Activated naive CD4-positive, alpha-beta T cell treated with anti-CD3 and anti-CD28 coated beads, Interleukin-2, amount 50 U/mL, for 72 hours (primary cell): ENCODE measurements at regions not wholly inside any gene's neighbourhood (a gene's known extent, or its start where the extent isn't known, plus 50 kb on each side); places are given as distances from the start of the nearest gene placed in this dataset.
A peak's percentile ranks its signal among the peaks of the same experiment; 100 is the strongest.

Experiments
- ATAC-seq, 2 donors: fragments of 150-1000 bp; cut with Tn5 transposase; 2 replicates each; pipeline ENCODE4 v1.10.0; 2021; ENCODE audit warnings: mild to moderate bottlenecking in 2 of 2, moderate library complexity in 2 of 2
- DNase-seq, 2 donors: peaks; one replicate each; pipeline ENCODE4 v3.0.0; 2021 to 2022; ENCODE audit warnings: low spot score in 2 of 2
- H3K27ac Mint-ChIP-seq, 2 donors: one replicate each; pipeline ENCODE4 v1.8.0; 2022; ENCODE audit warnings: mild to moderate bottlenecking in 2 of 2, mixed read lengths in 2 of 2
- H3K36me3 Mint-ChIP-seq, 2 donors: one replicate each; pipeline ENCODE4 v1.8.0; 2022; ENCODE audit warnings: mixed read lengths in 2 of 2
- H3K9me3 Mint-ChIP-seq, 2 donors: one replicate each; pipeline ENCODE4 v1.8.0; 2022; ENCODE audit warnings: mixed read lengths in 2 of 2

GRCh38 chr17:33516645-33517044 lies 223.6 kb upstream of the ASIC2 start:
- ATAC-seq = no peak
- H3K9me3 Mint-ChIP-seq = no peaks in the 10 kb centered on the region

GRCh38 chr17:33517746-33518145 lies 224.7 kb upstream of the ASIC2 start:
- no peaks in the 10 kb centered on the region for H3K36me3 Mint-ChIP-seq
- no peaks in the 10 kb centered on the region for H3K9me3 Mint-ChIP-seq
- no peak for ATAC-seq
- no peak overlapping the region for H3K27ac Mint-ChIP-seq
- DNase-seq = no peak

More at GRCh38 chr17:33516645-33517044, 223.6 kb upstream of the ASIC2 start:
- Mint-ChIP-seq H3K27ac (no peak overlapping the region), H3K36me3 (no peaks in the 10 kb centered on the region)
- DNase-seq = no peak

- H3K9me3 Mint-ChIP-seq = no peaks in the 10 kb centered on the region
- DNase-seq = no peak
- no peaks in the 10 kb centered on the region for H3K36me3 Mint-ChIP-seq
- H3K27ac Mint-ChIP-seq = no peak overlapping the region
- ATAC-seq = no peak
Measured at GRCh38 chr17:33519692-33520091, 226.6 kb upstream of the ASIC2 start.

DNA sequence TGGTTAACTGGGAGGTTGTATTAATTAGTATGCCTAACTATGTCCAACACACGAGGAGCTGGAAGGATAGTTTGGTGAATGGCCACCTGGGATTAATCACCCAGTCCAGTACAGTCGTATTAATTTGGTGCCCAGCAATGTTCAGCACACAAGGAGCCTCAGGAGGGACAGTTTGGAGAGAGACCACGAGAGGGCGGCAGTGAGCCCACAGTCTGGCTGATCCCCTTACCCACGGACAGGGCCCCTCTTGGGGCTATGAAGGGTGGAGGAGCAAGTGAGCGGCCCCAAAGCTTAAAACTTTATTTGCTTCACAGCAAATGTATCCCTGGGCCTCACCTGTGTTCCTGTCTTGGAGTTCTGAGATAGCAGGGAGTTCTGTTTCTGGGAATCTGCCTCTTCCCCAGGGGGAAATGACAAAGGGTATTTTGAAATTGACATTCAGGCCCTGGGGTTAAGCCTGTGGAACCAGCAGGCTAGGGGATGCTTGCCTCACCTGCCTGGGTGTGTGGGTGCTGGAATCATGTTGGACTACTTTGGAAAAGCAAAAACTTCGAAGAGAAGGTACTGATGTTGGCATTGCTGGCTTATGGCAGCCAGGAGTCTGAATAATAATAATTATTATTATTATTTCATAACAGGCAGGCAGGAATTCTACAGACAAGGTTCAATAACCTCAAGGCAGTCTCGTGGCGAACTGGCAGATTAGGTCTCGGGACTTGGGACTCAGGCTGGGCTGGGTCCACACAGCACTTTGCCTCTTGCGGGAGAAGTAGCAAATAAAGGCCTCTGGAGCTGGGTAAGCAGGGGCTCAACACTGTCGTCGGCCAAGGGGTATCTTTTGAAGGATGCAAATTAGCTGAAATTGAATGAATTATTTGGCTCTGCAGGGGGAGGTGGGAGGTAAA lies 227.6 kb upstream of the ASIC2 start:
- ATAC-seq = peak; percentile 36 to 55
- no peak overlapping the region for H3K27ac Mint-ChIP-seq
- H3K9me3 Mint-ChIP-seq = no peaks in the 10 kb centered on the region
- no peaks in the 10 kb centered on the region for H3K36me3 Mint-ChIP-seq
- DNase-seq = peak in 1 of 2 donors; percentile 60

DNA sequence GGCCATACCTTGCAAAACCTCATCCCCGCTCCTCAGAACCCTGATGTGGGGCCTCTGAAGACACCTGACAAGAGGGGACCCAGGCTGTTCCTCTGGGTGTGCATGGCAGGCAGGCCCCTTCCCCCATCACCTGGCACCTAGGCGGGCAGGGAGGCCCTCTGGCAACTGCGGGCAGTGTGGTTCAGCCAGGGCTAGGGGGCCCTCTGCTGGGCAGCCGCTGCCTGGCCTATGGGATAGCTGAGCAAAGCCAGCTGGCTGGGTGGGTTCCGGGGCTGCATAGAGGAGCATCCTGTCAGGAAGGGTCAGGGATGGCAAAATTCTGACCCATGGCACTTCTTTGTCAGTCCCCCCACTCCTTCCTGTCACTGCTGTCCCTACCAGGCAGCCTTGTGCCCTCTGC lies 228.7 kb upstream of the ASIC2 start:
- Mint-ChIP-seq H3K9me3 (no peaks in the 10 kb centered on the region), H3K27ac (no peak overlapping the region), H3K36me3 (no peaks in the 10 kb centered on the region)
- ATAC-seq (no peak), DNase-seq (no peak)

DNA sequence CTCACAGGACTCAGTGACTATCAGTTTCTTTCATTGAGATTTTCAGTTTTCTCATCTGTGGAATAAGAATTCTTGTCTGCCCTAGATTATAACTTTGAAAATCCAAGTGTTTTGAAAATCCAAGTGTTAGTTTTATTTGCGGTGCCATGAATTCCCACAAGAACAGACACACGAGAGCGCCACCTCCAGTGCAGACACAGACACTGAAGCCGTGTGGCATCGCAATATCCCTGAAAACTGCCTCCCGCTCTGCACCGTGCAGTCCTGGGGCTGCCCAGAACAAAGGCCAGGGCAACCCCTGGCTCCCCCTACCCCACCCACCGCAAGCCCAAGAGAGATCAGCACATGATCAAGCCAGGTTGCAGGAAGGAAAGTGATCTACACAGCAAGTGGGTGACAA lies 229.5 kb upstream of the ASIC2 start:
- no peaks in the 10 kb centered on the region for H3K36me3 Mint-ChIP-seq
- peaks cover 0 to 3% of the 10 kb centered on the region in 2 donors for H3K9me3 Mint-ChIP-seq
- no peak for DNase-seq
- H3K27ac Mint-ChIP-seq = no peak overlapping the region
- ATAC-seq = no peak

DNA sequence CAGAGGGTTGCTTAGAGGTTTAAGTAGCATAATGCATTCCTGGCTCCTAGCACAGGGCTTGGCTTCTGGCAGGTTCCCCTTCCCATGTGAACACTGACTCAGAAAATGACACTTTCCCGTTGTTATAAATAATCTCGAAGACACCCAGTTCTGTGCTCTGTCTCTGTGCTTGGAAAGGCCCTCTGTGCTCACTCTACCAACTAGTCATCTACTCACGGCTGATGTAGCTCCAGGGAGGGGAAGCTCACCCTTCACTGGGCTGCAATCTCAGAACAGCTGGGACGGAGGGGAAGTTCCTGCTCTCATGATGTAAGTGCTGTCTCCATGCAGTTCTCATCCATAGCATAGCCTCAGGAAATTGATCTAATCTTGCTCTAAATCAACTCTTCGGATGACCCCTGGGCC lies 230.5 kb upstream of the ASIC2 start:
- no peak for ATAC-seq
- Mint-ChIP-seq H3K36me3 (no peaks in the 10 kb centered on the region), H3K27ac (no peak overlapping the region), H3K9me3 (peaks cover 0 to 4% of the 10 kb centered on the region in 2 donors)
- DNase-seq = no peak

- Mint-ChIP-seq H3K36me3 (no peaks in the 10 kb centered on the region), H3K9me3 (peaks cover 0 to 7% of the 10 kb centered on the region in 2 donors), H3K27ac (no peak overlapping the region)
- DNase-seq = no peak
- ATAC-seq = no peak
Measured at GRCh38 chr17:33525186-33525585, 232.1 kb upstream of the ASIC2 start.

DNA sequence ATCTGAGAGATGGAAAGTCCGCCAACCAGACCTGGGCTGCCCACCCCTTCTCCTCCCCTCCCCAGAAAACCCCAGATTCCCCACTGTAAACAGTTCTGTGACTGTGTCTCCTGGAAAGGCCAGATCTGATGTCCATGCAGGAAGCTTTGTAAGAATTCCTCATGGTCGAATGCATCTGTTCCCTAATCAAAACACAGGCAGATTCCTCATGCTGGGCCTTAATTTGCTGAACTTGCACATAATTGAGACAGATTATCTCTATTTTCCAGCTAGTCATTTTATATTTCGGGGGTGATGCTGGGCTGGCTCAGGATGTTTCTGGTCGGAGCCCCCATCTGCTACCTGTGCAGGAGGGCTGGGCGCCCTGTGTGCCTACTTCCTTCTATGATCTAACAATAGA lies 233.6 kb upstream of the ASIC2 start:
- Mint-ChIP-seq H3K9me3 (peaks cover 0 to 7% of the 10 kb centered on the region in 2 donors), H3K27ac (no peak overlapping the region), H3K36me3 (no peaks in the 10 kb centered on the region)
- ATAC-seq = no peak
- no peak for DNase-seq

DNA sequence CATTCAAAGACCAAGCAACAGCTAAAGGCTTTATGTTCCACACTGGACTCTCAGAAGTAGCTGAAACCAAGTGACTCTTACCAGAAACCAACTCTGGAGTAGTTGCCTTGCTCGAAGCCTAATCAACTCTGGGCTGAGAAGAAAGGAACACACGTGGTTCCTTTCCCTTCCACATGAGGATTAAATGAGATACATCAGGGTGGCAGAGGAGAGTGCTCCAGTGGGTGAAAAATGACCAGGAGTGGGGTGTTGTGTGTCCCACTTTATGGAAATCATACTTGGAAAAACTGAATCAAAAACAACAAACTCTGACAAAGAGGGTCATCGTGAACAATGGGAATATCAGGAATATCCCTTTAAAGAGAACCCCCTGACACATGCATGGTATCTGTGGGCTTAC lies 234.2 kb upstream of the ASIC2 start:
- ATAC-seq = no peak
- Mint-ChIP-seq H3K9me3 (peaks cover 0 to 7% of the 10 kb centered on the region in 2 donors), H3K27ac (no peak overlapping the region), H3K36me3 (no peaks in the 10 kb centered on the region)
- DNase-seq = no peak

GRCh38 chr17:33528846-33529245 lies 235.8 kb upstream of the ASIC2 start:
- Mint-ChIP-seq H3K27ac (no peak overlapping the region), H3K9me3 (peaks cover 0 to 7% of the 10 kb centered on the region in 2 donors), H3K36me3 (no peaks in the 10 kb centered on the region)
- DNase-seq = no peak
- ATAC-seq = no peak

GRCh38 chr17:33529816-33530215 lies 236.7 kb upstream of the ASIC2 start:
- no peak overlapping the region for H3K27ac Mint-ChIP-seq
- no peaks in the 10 kb centered on the region for H3K36me3 Mint-ChIP-seq
- no peak for DNase-seq
- peaks cover 0 to 7% of the 10 kb centered on the region in 2 donors for H3K9me3 Mint-ChIP-seq
- no peak for ATAC-seq

GRCh38 chr17:33531311-33531710 lies 238.2 kb upstream of the ASIC2 start:
- Mint-ChIP-seq H3K27ac (no peak overlapping the region), H3K9me3 (peaks cover 0 to 7% of the 10 kb centered on the region in 2 donors), H3K36me3 (no peaks in the 10 kb centered on the region)
- no peak for DNase-seq
- ATAC-seq = no peak

GRCh38 chr17:33534087-33534486 lies 241.0 kb upstream of the ASIC2 start:
- Mint-ChIP-seq H3K36me3 (no peaks in the 10 kb centered on the region), H3K27ac (no peak overlapping the region), H3K9me3 (peaks cover 0 to under 1% of the 10 kb centered on the region in 2 donors)
- DNase-seq (no peak), ATAC-seq (no peak)

- no peaks in the 10 kb centered on the region for H3K36me3 Mint-ChIP-seq
- no peaks in the 10 kb centered on the region for H3K9me3 Mint-ChIP-seq
- no peak overlapping the region for H3K27ac Mint-ChIP-seq
- DNase-seq = no peak
- no peak for ATAC-seq
Measured at GRCh38 chr17:33545124-33545523, 252.0 kb upstream of the ASIC2 start.

- no peaks in the 10 kb centered on the region for H3K9me3 Mint-ChIP-seq
- no peak overlapping the region for H3K27ac Mint-ChIP-seq
- no peaks in the 10 kb centered on the region for H3K36me3 Mint-ChIP-seq
- DNase-seq (no peak), ATAC-seq (no peak)
Measured at GRCh38 chr17:33550261-33550660, 257.2 kb upstream of the ASIC2 start.

GRCh38 chr17:33551075-33551474 lies 258.0 kb upstream of the ASIC2 start:
- ATAC-seq (no peak), DNase-seq (no peak)
- Mint-ChIP-seq H3K27ac (no peak overlapping the region), H3K36me3 (no peaks in the 10 kb centered on the region), H3K9me3 (no peaks in the 10 kb centered on the region)

DNA sequence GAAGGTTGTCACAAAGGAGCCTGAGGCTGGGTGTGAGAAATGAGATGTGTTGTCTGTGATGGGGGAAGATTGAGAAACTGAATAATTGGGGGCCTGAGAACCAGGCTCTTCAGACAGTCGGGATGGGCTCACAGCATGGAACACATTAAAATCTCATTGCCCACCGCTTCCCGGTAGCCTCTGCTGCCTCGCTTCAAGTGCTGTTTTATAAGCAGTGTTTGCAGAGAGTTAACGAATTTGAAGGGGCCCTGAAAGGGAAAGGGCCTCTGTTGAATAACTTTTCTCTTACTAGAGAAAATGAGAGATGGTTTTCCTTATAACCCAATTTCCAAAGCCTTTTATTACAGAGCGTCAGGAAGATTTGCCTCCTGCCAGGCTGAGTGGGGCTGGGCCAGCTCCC lies 258.8 kb upstream of the ASIC2 start:
- Mint-ChIP-seq H3K36me3 (no peaks in the 10 kb centered on the region), H3K27ac (no peak overlapping the region), H3K9me3 (no peaks in the 10 kb centered on the region)
- DNase-seq (no peak), ATAC-seq (no peak)
